Kidney capillary endothelial cell (primary cell): ENCODE measurements at regions not wholly inside any gene's neighbourhood (a gene's known extent, or its start where the extent isn't known, plus 50 kb on each side); places are given as distances from the start of the nearest gene placed in this dataset.
"Not testable (repeated sequence)": the region's sequence is repeated elsewhere in the genome, so short reads cannot be mapped to it uniquely, and the experiment has no call there.

Experiments
- DNase-seq: peaks from one replicate; pipeline ENCODE4 v3.0.0-alpha.2; 2018; ENCODE audit warnings: low spot score

GRCh38 chr12:116327992-116328391 is 50.5 kb upstream of the MED13L start:
- not testable (repeated sequence) for DNase-seq

GRCh38 chr12:116331876-116332275 is 54.4 kb upstream of the MED13L start:
- no peak for DNase-seq

- DNase-seq = no peak
These were observed 55.4 kb upstream of the MED13L start for GRCh38 chr12:116332705-116333380.

GRCh38 chr12:116333402-116333801 is 55.9 kb upstream of the MED13L start:
- DNase-seq = no peak

- no peak for DNase-seq
These were observed 59.1 kb upstream of the MED13L start for GRCh38 chr12:116336542-116337065.

GRCh38 chr12:116337312-116337711 is 59.8 kb upstream of the MED13L start:
- DNase-seq = no peak

- DNase-seq = no peak
These were observed 60.8 kb upstream of the MED13L start for GRCh38 chr12:116338064-116338846.

- no peak for DNase-seq
These were observed 61.6 kb upstream of the MED13L start for GRCh38 chr12:116339062-116339461.

GRCh38 chr12:116339800-116340371 is 62.4 kb upstream of the MED13L start:
- DNase-seq = peak; percentile 18

GRCh38 chr12:116343331-116343884 is 65.9 kb upstream of the MED13L start:
- no peak for DNase-seq

- DNase-seq = no peak
These were observed 68.7 kb upstream of the MED13L start for GRCh38 chr12:116346222-116346621.

GRCh38 chr12:116346741-116347140 is 69.2 kb upstream of the MED13L start:
- peak; percentile 67 for DNase-seq

GRCh38 chr12:116347265-116347664 is 69.8 kb upstream of the MED13L start:
- DNase-seq = no peak

- DNase-seq = no peak
These were observed 74.9 kb upstream of the MED13L start for GRCh38 chr12:116352315-116352835.

- DNase-seq = no peak
These were observed 76.5 kb upstream of the MED13L start for GRCh38 chr12:116353958-116354357.

- DNase-seq = no peak
These were observed 77.0 kb upstream of the MED13L start for GRCh38 chr12:116354534-116354933.

GRCh38 chr12:116354950-116355783 is 77.7 kb upstream of the MED13L start:
- DNase-seq = no peak

- no peak for DNase-seq
These were observed 81.0 kb upstream of the MED13L start for GRCh38 chr12:116358536-116358892.

GRCh38 chr12:116358893-116359761 is 81.6 kb upstream of the MED13L start:
- DNase-seq = peak; percentile 85

- no peak for DNase-seq
These were observed 83.3 kb upstream of the MED13L start for GRCh38 chr12:116360579-116361413.
